CD4-positive, alpha-beta T cell (primary cell): ENCODE measurements at regions not wholly inside any gene's neighbourhood (a gene's known extent, or its start where the extent isn't known, plus 50 kb on each side); places are given as distances from the start of the nearest gene placed in this dataset.

Experiments
- ATAC-seq: fragments of 200-7000 bp; cut with Tn5 transposase; one replicate; pipeline ENCODE4 v1.10.0; 2022; ENCODE audit warnings: mild to moderate bottlenecking; ENCODE audit not compliant: poor library complexity
- CTCF ChIA-PET: fragments of 350-600 bp; sonication (Branson Sonifier 250); formaldehyde crosslinking; loops from one replicate; lab custom pipeline; 2021; ENCODE audit warnings: antibody characterized with exemption, inconsistent platforms; lab: Charles Lee
- POLR2A ChIA-PET: fragments of 350-600 bp; sonication (Branson Sonifier 250); formaldehyde crosslinking; loops from one replicate; lab custom pipeline; 2021; ENCODE audit warnings: antibody characterized with exemption, inconsistent platforms; lab: Charles Lee
- DNase-seq, 14 experiments: peaks; one replicate each; pipeline ENCODE4 v3.0.0-alpha.2; 2013 to 2020; ENCODE audit warnings: mixed read lengths in 2 of 14
- H3K27ac ChIP-seq, 2 donors: one replicate each; pipeline versions ENCODE4 v1.5.1 to v1.7.0; 2013; ENCODE audit warnings: low read length in 2 of 2, low read depth in 1 of 2, mild to moderate bottlenecking in 1 of 2
- H3K27me3 ChIP-seq, 2 experiments: 1 replicate in 1 of 2; 2 replicates in 1 of 2; pipeline versions ENCODE4 v1.6.1 to v1.7.0; 2013; ENCODE audit warnings: low read length in 2 of 2, control low read depth in 1 of 2, mild to moderate bottlenecking in 1 of 2, moderate library complexity in 1 of 2; ENCODE audit not compliant: insufficient read depth in 2 of 2, control insufficient read depth in 1 of 2
- H3K36me3 ChIP-seq: one replicate; pipeline ENCODE4 v1.6.1; 2013; ENCODE audit warnings: low read length, control low read depth; ENCODE audit not compliant: insufficient read depth
- H3K4me1 ChIP-seq: one replicate; pipeline ENCODE4 v1.6.1; 2013; ENCODE audit warnings: low read length, control low read depth; ENCODE audit not compliant: insufficient read depth
- H3K4me3 ChIP-seq: one replicate; pipeline ENCODE4 v1.5.1; 2013; ENCODE audit warnings: mild to moderate bottlenecking, low read length, moderate library complexity
- H3K9me3 ChIP-seq, 2 experiments: 1 replicate in 1 of 2; 2 replicates in 1 of 2; pipeline versions ENCODE4 v1.6.1 to v1.7.0; 2013; ENCODE audit warnings: low read length in 2 of 2, mild to moderate bottlenecking in 2 of 2, control low read depth in 1 of 2, moderate library complexity in 1 of 2; ENCODE audit not compliant: control insufficient read depth in 1 of 2, insufficient read depth in 1 of 2
- H3K27ac Mint-ChIP-seq: one replicate; pipeline ENCODE4 v1.8.0; 2020; ENCODE audit warnings: mixed read lengths
- H3K27me3 Mint-ChIP-seq: one replicate; pipeline ENCODE4 v1.8.0; 2021; ENCODE audit warnings: mixed read lengths
- H3K36me3 Mint-ChIP-seq: one replicate; pipeline ENCODE4 v1.8.0; 2021; ENCODE audit warnings: low read depth, mixed read lengths
- H3K4me1 Mint-ChIP-seq: one replicate; pipeline ENCODE4 v1.8.0; 2021; ENCODE audit warnings: low read depth, mixed read lengths
- H3K4me3 Mint-ChIP-seq: one replicate; pipeline ENCODE4 v1.8.0; 2020; ENCODE audit warnings: mild to moderate bottlenecking, mixed read lengths
- H3K9me3 Mint-ChIP-seq: one replicate; pipeline ENCODE4 v1.8.0; 2020; ENCODE audit warnings: mixed read lengths
- CTCF ChIP-seq: fragments of 200-600 bp; IDR thresholded peaks from one replicate; pipeline ENCODE4 v1.8.0; 2022; ENCODE audit warnings: antibody characterized with exemption, mild to moderate bottlenecking
- intact Hi-C, 2 experiments: fragments of 100-400 bp; cut with DNase I in 1 of 2; cut with micrococcal nuclease in 1 of 2; formaldehyde crosslinking; loops; one replicate each; pipeline versions ENCODE4 v1.15.1 to v1.9.0; 2023 to 2025; cut with DNase I, micrococcal nuclease

- DNase-seq (no peak), ATAC-seq (no peak)
- no peak overlapping the region for H3K27ac Mint-ChIP-seq
- H3K36me3 ChIP-seq, result no peaks in the 10 kb centered on the region
- no peaks in the 10 kb centered on the region for H3K27me3 Mint-ChIP-seq
- H3K27ac ChIP-seq, result no peak overlapping the region
- no peak overlapping the region for H3K4me3 Mint-ChIP-seq
- POLR2A ChIA-PET, result no interaction called here
- intact Hi-C loops, result no loop called here
- no peaks in the 10 kb centered on the region for H3K36me3 Mint-ChIP-seq
- H3K9me3 ChIP-seq, result no peaks in the 10 kb centered on the region
- no peaks in the 10 kb centered on the region for H3K4me1 Mint-ChIP-seq
- CTCF ChIA-PET, result no interaction called here
- no peaks in the 10 kb centered on the region for H3K27me3 ChIP-seq
- H3K4me1 ChIP-seq, result no peaks in the 10 kb centered on the region
- no peaks in the 10 kb centered on the region for H3K9me3 Mint-ChIP-seq
- TF ChIP-seq CTCF, result no peak
- H3K4me3 ChIP-seq, result no peak overlapping the region
Observed at GRCh38 chrX:138298268-138298667, 413.2 kb downstream of the FGF13 start.

- ChIA-PET POLR2A (no interaction called here), CTCF (no interaction called here)
- ATAC-seq (no peak), DNase-seq (no peak)
- Histone ChIP-seq H3K27me3 (no peaks in the 10 kb centered on the region), H3K27ac (no peak overlapping the region), H3K9me3 (no peaks in the 10 kb centered on the region), H3K4me1 (no peaks in the 10 kb centered on the region), H3K36me3 (no peaks in the 10 kb centered on the region), H3K4me3 (no peak overlapping the region)
- no peak overlapping the region for H3K4me3 Mint-ChIP-seq
- TF ChIP-seq CTCF, result no peak
- H3K36me3 Mint-ChIP-seq, result no peaks in the 10 kb centered on the region
- intact Hi-C loops, result no loop called here
- H3K9me3 Mint-ChIP-seq, result no peaks in the 10 kb centered on the region
- no peaks in the 10 kb centered on the region for H3K4me1 Mint-ChIP-seq
- H3K27ac Mint-ChIP-seq, result no peak overlapping the region
- H3K27me3 Mint-ChIP-seq, result no peaks in the 10 kb centered on the region
Observed at GRCh38 chrX:138345801-138346200, 365.7 kb downstream of the FGF13 start.

- no peak overlapping the region for H3K4me3 Mint-ChIP-seq
- intact Hi-C loops, result no loop called here
- Histone ChIP-seq H3K27me3 (no peaks in the 10 kb centered on the region), H3K36me3 (no peaks in the 10 kb centered on the region), H3K4me3 (no peak overlapping the region), H3K9me3 (no peaks in the 10 kb centered on the region), H3K27ac (no peak overlapping the region), H3K4me1 (no peaks in the 10 kb centered on the region)
- ATAC-seq, result no peak
- no peaks in the 10 kb centered on the region for H3K4me1 Mint-ChIP-seq
- DNase-seq, result no peak
- no peak overlapping the region for H3K27ac Mint-ChIP-seq
- H3K36me3 Mint-ChIP-seq, result no peaks in the 10 kb centered on the region
- ChIA-PET CTCF (no interaction called here), POLR2A (no interaction called here)
- no peak for TF ChIP-seq CTCF
- H3K9me3 Mint-ChIP-seq, result no peaks in the 10 kb centered on the region
- H3K27me3 Mint-ChIP-seq, result no peaks in the 10 kb centered on the region
Observed at GRCh38 chrX:138349351-138349750, 362.2 kb downstream of the FGF13 start.
